IMR-90 (cell line): ENCODE measurements at regions not wholly inside any gene's neighbourhood (a gene's known extent, or its start where the extent isn't known, plus 50 kb on each side); places are given as distances from the start of the nearest gene placed in this dataset.

Experiments used
- ATAC-seq: fragments of 200-7000 bp; cut with Tn5 transposase; 2 replicates; pipeline ENCODE4 v1.9.1; 2020; ENCODE audit warnings: low read depth, mild to moderate bottlenecking, moderate library complexity
- BruUV-seq: library from RNA; stranded (reverse); fragments of 400-500 nt; replicated peaks from 2 replicates; lab custom pipeline; 2021; lab: Mats Ljungman, UMichigan
- CTCF ChIA-PET: fragments of 300-600 bp; formaldehyde crosslinking; extraction: SDS; loops from one replicate; lab custom pipeline; 2021; ENCODE audit warnings: antibody characterized with exemption; lab: Yijun Ruan, JAX
- POLR2A ChIA-PET: fragments of 300-600 bp; sonication (Branson Sonifier 250); formaldehyde crosslinking; loops from one replicate; lab custom pipeline; 2022; ENCODE audit warnings: antibody characterized with exemption; ENCODE audit not compliant: unreplicated experiment; lab: Charles Lee
- DNase-seq: peaks from one replicate; pipeline ENCODE4 v3.0.0; 2013
- H2AFZ ChIP-seq: replicated peaks from 2 replicates; pipeline ENCODE3; 2013; ENCODE audit warnings: low read length, mild to moderate bottlenecking; ENCODE audit not compliant: poor library complexity
- H2AK5ac ChIP-seq: 2 replicates; pipeline ENCODE4 v1.6.1; 2013; ENCODE audit warnings: low read depth, low read length, inconsistent platforms
- H2AK9ac ChIP-seq: replicated peaks from 2 replicates; pipeline ENCODE3; 2013; ENCODE audit warnings: mild to moderate bottlenecking, low read depth, low read length, moderate library complexity; ENCODE audit not compliant: poor library complexity
- H2BK120ac ChIP-seq: 2 replicates; pipeline ENCODE4 v1.6.1; 2013; ENCODE audit warnings: low read depth, low read length, inconsistent platforms
- H2BK15ac ChIP-seq: 3 replicates; pipeline ENCODE4 v1.6.1; 2013; ENCODE audit warnings: low read depth, low read length, inconsistent platforms
- H2BK20ac ChIP-seq: 2 replicates; pipeline ENCODE4 v1.6.1; 2013; ENCODE audit warnings: low read depth, mild to moderate bottlenecking, inconsistent platforms, low read length, moderate library complexity
- H2BK5ac ChIP-seq: 2 replicates; pipeline ENCODE4 v1.6.1; 2013; ENCODE audit warnings: mild to moderate bottlenecking, low read depth, low read length, inconsistent platforms; ENCODE audit not compliant: poor library complexity, severe bottlenecking
- H3K14ac ChIP-seq: replicated peaks from 2 replicates; pipeline ENCODE4 v1.6.1; 2013; ENCODE audit warnings: low read depth, low read length, inconsistent platforms
- H3K18ac ChIP-seq: 2 replicates; pipeline ENCODE4 v1.6.1; 2013; ENCODE audit warnings: low read depth, low read length, control low read depth
- H3K23ac ChIP-seq: 2 replicates; pipeline ENCODE4 v1.6.1; 2013; ENCODE audit warnings: low read depth, low read length, inconsistent platforms
- H3K27ac ChIP-seq: 2 replicates; pipeline ENCODE4 v1.5.1; 2013; ENCODE audit warnings: mild to moderate bottlenecking, control low read depth, low read length; ENCODE audit not compliant: insufficient read depth
- H3K27me3 ChIP-seq: 2 replicates; pipeline ENCODE4 v1.6.1; 2013; ENCODE audit warnings: low read length; ENCODE audit not compliant: control insufficient read depth, insufficient read depth
- H3K36me3 ChIP-seq: 2 replicates; pipeline ENCODE4 v1.6.1; 2013; ENCODE audit warnings: low read length, mixed read lengths; ENCODE audit not compliant: control insufficient read depth, insufficient read depth
- H3K4ac ChIP-seq: 2 replicates; pipeline ENCODE4 v1.6.1; 2013; ENCODE audit warnings: low read depth, low read length, inconsistent platforms
- H3K4me1 ChIP-seq: 2 replicates; pipeline ENCODE4 v1.6.1; 2013; ENCODE audit warnings: low read length, mixed read lengths; ENCODE audit not compliant: control insufficient read depth, insufficient read depth
- H3K4me2 ChIP-seq: 2 replicates; pipeline ENCODE4 v1.6.1; 2013; ENCODE audit warnings: low read depth, mild to moderate bottlenecking, control low read depth, low read length, moderate library complexity
- H3K4me3 ChIP-seq: 2 replicates; pipeline ENCODE4 v1.5.1; 2013; ENCODE audit warnings: low read depth, mild to moderate bottlenecking, control low read depth, low read length, moderate library complexity; ENCODE audit not compliant: insufficient read depth
- H3K56ac ChIP-seq: 2 replicates; pipeline ENCODE4 v1.6.1; 2013; ENCODE audit warnings: low read length, inconsistent platforms; ENCODE audit not compliant: insufficient read depth; ENCODE audit errors: extremely low read depth
- H3K79me1 ChIP-seq, 2 experiments: 2 replicates each; pipeline ENCODE4 v1.6.1; 2013; ENCODE audit warnings: low read length in 2 of 2, inconsistent platforms in 1 of 2, low read depth in 1 of 2
- H3K9ac ChIP-seq: 2 replicates; pipeline ENCODE4 v1.6.1; 2013; ENCODE audit warnings: low read depth, low read length, control low read depth
- H3K9me1 ChIP-seq: 2 replicates; pipeline ENCODE4 v1.6.1; 2013; ENCODE audit warnings: low read length, inconsistent platforms; ENCODE audit not compliant: insufficient read depth
- H3K9me3 ChIP-seq: 2 replicates; pipeline ENCODE4 v1.6.1; 2013; ENCODE audit warnings: low read length; ENCODE audit not compliant: control insufficient read depth, insufficient read depth
- H4K20me1 ChIP-seq: 2 replicates; pipeline ENCODE4 v1.6.1; 2013; ENCODE audit warnings: low read length, inconsistent platforms; ENCODE audit not compliant: insufficient read depth
- H4K5ac ChIP-seq: 2 replicates; pipeline ENCODE4 v1.6.1; 2013; ENCODE audit warnings: mild to moderate bottlenecking, low read depth, low read length, control low read depth
- H4K8ac ChIP-seq, 2 experiments: 2 replicates each; pipeline ENCODE4 v1.6.1; 2013; ENCODE audit warnings: low read depth in 2 of 2, low read length in 2 of 2, control low read depth in 1 of 2, inconsistent platforms in 1 of 2
- H4K91ac ChIP-seq: 2 replicates; pipeline ENCODE4 v1.6.1; 2013; ENCODE audit warnings: low read depth, low read length, inconsistent platforms; ENCODE audit not compliant: insufficient read depth
- MAFK ChIP-seq: IDR thresholded peaks from 2 replicates; pipeline ENCODE4 v1.6.1; 2012; ENCODE audit warnings: low read depth, low read length, improper control_type of control experiment
- WGBS, 2 experiments: methylation state at CpG; one replicate each; pipeline versions ENCODE4 v1.1.5 to v1.1.7; 2013; ENCODE audit warnings: missing lambda C conversion rate in 2 of 2; ENCODE audit not compliant: insufficient read length in 1 of 2; ENCODE audit errors: extremely low coverage in 2 of 2; 5-methylcytosine and 5-hydroxymethylcytosine counted together
- dilution Hi-C: fragments of 300-500 bp; cut with HindIII; formaldehyde crosslinking; loops from one replicate; pipeline ENCODE4 v1.14.3; 2018; ENCODE audit warnings: low sequenced_read_pairs; ENCODE audit not compliant: unreplicated experiment
- in situ Hi-C: fragments of 300-500 bp; cut with MboI; formaldehyde crosslinking; loops from 3 replicates; pipeline ENCODE4 v1.14.3; 2019; ENCODE audit warnings: low sequenced_read_pairs, inconsistent platforms, mixed read lengths
- intact Hi-C: fragments of 100-400 bp; cut with micrococcal nuclease; formaldehyde crosslinking; loops from 2 replicates; pipeline ENCODE4 v1.10.0; 2022

- Histone ChIP-seq H3K9me3 (no peaks in the 10 kb centered on the region; the same call in 1 of the 2 replicates), H2AK9ac (no peak overlapping the region), H2BK20ac (no peak overlapping the region), H4K8ac (no peak overlapping the region), H3K4me2 (no peak overlapping the region), H4K5ac (no peak overlapping the region), H3K4ac (no peak overlapping the region), H4K20me1 (no peaks in the 10 kb centered on the region), H3K23ac (no peak overlapping the region), H3K14ac (no peak overlapping the region), H3K9ac (no peak overlapping the region), H3K4me3 (no peak overlapping the region), H3K18ac (no peak overlapping the region), H2BK120ac (no peak overlapping the region), H2BK15ac (no peak overlapping the region), H3K27ac (no peak overlapping the region), H3K27me3 (no peaks in the 10 kb centered on the region), H3K79me1 (no peaks in the 10 kb centered on the region), H3K9me1 (no peaks in the 10 kb centered on the region), H4K91ac (no peak overlapping the region), H3K36me3 (no peaks in the 10 kb centered on the region), H2AFZ (no peak overlapping the region), H2BK5ac (no peak overlapping the region), H3K56ac (no peak overlapping the region), H2AK5ac (no peak overlapping the region), H3K4me1 (no peaks in the 10 kb centered on the region)
- no peak for TF ChIP-seq MAFK
- ChIA-PET POLR2A (no interaction called here), CTCF (no interaction called here)
- DNase-seq, result no peak
- dilution Hi-C loops, result no loop called here
- no CpG with 5 or more reads among the region's 2 CpGs for WGBS, 2 experiments
- intact Hi-C loops, result no loop called here
- no TSS peak for BruUV-seq
- no peak for ATAC-seq
- in situ Hi-C loops, result no loop called here
Measured at GRCh38 chr3:502486-502885, 305.9 kb downstream of the CHL1 start.
